Adipocyte (in vitro differentiated cells): ENCODE measurements at regions not wholly inside any gene's neighbourhood (a gene's known extent, or its start where the extent isn't known, plus 50 kb on each side); places are given as distances from the start of the nearest gene placed in this dataset.
"Not testable (repeated sequence)": the region's sequence is repeated elsewhere in the genome, so short reads cannot be mapped to it uniquely, and the experiment has no call there.

ENCODE experiments used
- DNase-seq: peaks from one replicate; pipeline ENCODE4 v3.0.0-alpha.2; 2015; ENCODE audit warnings: low read depth
- H3K27me3 ChIP-seq: replicated peaks from 2 replicates; pipeline ENCODE4 v1.7.0; 2013; ENCODE audit warnings: mild to moderate bottlenecking, low read length, moderate library complexity; ENCODE audit not compliant: control insufficient read depth, insufficient read depth
- H3K36me3 ChIP-seq: 2 replicates; pipeline ENCODE4 v1.7.0; 2013; ENCODE audit warnings: low read length, mild to moderate bottlenecking, moderate library complexity; ENCODE audit not compliant: control insufficient read depth, insufficient read depth, severe bottlenecking
- H3K4me1 ChIP-seq: 2 replicates; pipeline ENCODE4 v1.7.0; 2013; ENCODE audit warnings: mild to moderate bottlenecking, low read length, moderate library complexity; ENCODE audit not compliant: control insufficient read depth, insufficient read depth
- H3K4me3 ChIP-seq: 2 replicates; pipeline ENCODE4 v1.7.0; 2013; ENCODE audit warnings: mild to moderate bottlenecking, low read length, moderate library complexity
- H3K9ac ChIP-seq: 2 replicates; pipeline ENCODE4 v1.7.0; 2013; ENCODE audit warnings: mild to moderate bottlenecking, low read length, moderate library complexity
- H3K9me3 ChIP-seq: 2 replicates; pipeline ENCODE4 v1.7.0; 2013; ENCODE audit warnings: mild to moderate bottlenecking, low read length, moderate library complexity; ENCODE audit not compliant: control insufficient read depth

DNA sequence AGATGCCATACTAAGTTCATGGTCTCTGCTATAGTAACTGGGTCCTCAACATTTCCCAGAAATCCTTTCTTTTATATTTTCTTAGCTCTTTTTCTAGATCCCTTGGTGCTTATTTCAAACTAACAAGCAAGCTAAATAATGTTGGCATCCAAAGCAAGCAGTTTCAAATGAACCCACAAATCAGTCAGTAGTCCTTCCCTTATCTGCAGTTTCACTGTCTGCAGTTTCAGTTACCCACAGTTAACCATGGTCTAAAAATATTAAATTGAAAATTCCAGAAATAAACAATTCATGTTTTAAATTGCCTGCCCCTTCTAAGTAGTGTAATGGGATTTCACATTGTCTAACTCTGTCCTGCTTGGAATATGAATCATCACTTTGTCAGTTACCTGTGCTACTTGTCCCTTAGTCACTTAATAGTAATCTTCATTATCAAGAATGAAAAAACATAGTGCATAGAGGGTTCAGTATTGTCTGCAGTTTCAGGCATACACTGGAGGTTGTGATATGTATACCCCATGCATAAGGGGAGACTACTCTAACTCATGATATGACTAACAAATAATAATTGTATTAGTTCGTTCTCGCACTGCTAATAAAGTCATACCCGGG lies 633.7 kb downstream of the MECOM start:
- peaks cover 14% of the 10 kb centered on the region for H3K4me1 ChIP-seq
- no peak overlapping the region for H3K9ac ChIP-seq
- no peaks in the 10 kb centered on the region for H3K36me3 ChIP-seq
- H3K4me3 ChIP-seq, result no peak overlapping the region
- no peaks in the 10 kb centered on the region for H3K27me3 ChIP-seq
- no peak for DNase-seq
- H3K9me3 ChIP-seq, result no peaks in the 10 kb centered on the region

DNA sequence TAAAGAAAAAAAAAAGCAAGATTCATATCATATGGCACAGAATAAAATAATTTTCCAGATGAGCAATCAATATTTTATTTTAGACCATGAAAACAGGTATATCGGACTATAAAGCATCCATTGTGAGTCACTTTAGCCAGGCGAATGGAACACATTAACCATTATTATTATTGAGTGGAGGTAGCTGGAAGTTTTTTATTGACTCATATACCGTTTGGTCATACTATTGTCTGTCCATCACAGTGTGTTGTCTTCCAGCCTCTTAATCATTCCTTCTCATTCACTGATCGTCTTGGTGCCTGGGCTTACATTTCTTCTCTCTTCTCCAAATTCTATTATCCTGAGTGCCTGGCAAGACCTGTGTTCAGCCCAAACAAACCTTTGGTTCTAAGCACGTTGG lies 634.8 kb downstream of the MECOM start:
- no peaks in the 10 kb centered on the region for H3K27me3 ChIP-seq
- no peaks in the 10 kb centered on the region for H3K36me3 ChIP-seq
- no peak for DNase-seq
- no peaks in the 10 kb centered on the region for H3K9me3 ChIP-seq
- no peak overlapping the region for H3K9ac ChIP-seq
- peaks cover 14% of the 10 kb centered on the region for H3K4me1 ChIP-seq
- H3K4me3 ChIP-seq, result no peak overlapping the region

DNA sequence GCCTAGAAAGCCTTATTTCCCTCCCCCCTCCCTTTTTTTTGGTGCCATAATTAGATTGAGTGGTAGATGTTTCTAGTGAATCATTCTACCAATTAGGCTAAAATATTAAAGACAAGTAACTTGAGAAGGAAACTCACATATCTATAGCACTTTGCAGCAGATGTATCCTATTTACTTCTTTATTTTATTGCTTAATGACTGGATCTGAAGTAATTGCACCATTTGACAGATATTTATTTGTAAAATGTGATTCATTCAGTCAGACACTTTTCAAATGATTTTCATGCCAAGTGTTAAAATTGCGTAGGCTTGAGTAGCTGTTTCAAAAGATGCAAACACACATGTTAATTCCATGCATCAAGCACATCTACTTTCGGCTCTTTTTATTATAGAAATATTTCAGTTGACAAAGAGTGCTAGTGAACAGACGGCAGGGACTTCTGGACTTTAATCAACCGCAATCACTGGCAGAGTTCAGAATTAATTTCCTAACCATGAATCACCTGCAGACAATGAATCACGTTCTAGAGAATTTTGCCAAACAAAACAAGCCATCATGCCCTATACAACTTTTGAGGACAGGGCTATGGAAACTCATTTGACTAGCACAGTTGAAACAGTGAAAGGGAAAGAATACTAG lies 636.8 kb downstream of the MECOM start:
- H3K36me3 ChIP-seq, result no peaks in the 10 kb centered on the region
- DNase-seq, result peak; percentile 89
- H3K9me3 ChIP-seq, result no peaks in the 10 kb centered on the region
- peaks cover 14% of the 10 kb centered on the region for H3K4me1 ChIP-seq
- H3K9ac ChIP-seq, result no peak overlapping the region
- H3K4me3 ChIP-seq, result peak overlapping the region; percentile 28
- H3K27me3 ChIP-seq, result no peaks in the 10 kb centered on the region

DNA sequence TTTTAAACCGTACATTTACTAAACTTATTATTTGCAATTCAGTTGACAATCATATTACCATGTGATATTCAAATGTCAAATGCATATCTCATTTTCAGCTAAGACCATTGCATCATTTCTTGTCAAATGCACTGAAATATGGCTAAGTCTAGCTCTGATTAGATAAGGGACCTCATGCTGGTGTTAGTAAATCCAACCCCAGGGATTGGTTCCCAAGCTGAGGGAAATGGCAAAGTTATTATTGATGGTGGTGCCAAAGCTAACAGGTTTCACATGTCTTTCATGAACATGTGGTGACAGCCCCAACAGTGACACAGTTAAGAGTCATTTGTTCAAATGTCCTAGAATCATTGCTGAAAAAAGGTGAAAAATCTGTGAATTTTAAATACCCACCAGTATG lies 641.1 kb downstream of the MECOM start:
- Histone ChIP-seq H3K4me1 (peaks cover 14% of the 10 kb centered on the region), H3K4me3 (no peak overlapping the region), H3K27me3 (no peaks in the 10 kb centered on the region), H3K36me3 (no peaks in the 10 kb centered on the region), H3K9ac (no peak overlapping the region), H3K9me3 (no peaks in the 10 kb centered on the region)
- no peak for DNase-seq

DNA sequence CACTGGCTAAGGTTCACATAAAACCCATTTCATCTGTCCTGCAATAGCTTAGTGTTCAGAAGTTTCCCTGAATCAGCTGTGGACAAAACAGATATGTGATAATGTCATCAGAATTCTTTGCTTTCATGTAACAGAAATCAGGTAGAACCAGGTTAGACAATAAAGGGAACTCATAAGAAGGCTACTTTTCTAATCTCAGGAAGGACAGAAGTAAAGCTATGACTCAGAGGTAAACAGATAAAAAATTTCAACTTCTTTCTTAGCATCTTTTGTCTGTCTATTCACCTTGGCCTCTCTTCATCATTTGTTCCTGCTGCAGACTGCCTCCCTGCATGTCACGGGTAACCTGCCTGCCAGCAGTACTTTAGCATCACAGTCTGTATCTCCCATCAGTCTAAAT lies 643.1 kb downstream of the MECOM start:
- H3K9me3 ChIP-seq, result no peaks in the 10 kb centered on the region
- H3K4me1 ChIP-seq, result no peaks in the 10 kb centered on the region
- H3K27me3 ChIP-seq, result no peaks in the 10 kb centered on the region
- no peak overlapping the region for H3K4me3 ChIP-seq
- DNase-seq, result no peak
- no peaks in the 10 kb centered on the region for H3K36me3 ChIP-seq
- H3K9ac ChIP-seq, result no peak overlapping the region

DNA sequence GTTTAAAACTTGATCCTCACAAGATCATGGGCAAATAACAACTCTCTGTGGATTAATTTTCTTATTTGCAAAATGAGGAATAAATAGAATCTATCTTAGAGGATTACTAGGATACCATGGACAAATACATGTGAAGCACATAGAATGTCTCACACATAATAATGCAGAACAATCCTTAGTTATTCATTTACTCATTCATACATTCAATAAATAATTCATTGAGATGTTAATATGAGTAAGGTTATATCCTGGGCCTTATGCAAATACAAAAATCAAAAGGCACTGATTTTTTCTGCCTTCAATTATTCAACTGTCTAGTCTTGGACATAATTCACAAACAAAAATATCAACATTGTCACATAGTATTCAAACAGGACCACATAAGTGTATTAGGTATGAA lies 654.1 kb downstream of the MECOM start:
- H3K36me3 ChIP-seq, result no peaks in the 10 kb centered on the region
- H3K9me3 ChIP-seq, result no peaks in the 10 kb centered on the region
- no peaks in the 10 kb centered on the region for H3K4me1 ChIP-seq
- H3K4me3 ChIP-seq, result no peak overlapping the region
- no peaks in the 10 kb centered on the region for H3K27me3 ChIP-seq
- no peak for DNase-seq
- H3K9ac ChIP-seq, result no peak overlapping the region

DNA sequence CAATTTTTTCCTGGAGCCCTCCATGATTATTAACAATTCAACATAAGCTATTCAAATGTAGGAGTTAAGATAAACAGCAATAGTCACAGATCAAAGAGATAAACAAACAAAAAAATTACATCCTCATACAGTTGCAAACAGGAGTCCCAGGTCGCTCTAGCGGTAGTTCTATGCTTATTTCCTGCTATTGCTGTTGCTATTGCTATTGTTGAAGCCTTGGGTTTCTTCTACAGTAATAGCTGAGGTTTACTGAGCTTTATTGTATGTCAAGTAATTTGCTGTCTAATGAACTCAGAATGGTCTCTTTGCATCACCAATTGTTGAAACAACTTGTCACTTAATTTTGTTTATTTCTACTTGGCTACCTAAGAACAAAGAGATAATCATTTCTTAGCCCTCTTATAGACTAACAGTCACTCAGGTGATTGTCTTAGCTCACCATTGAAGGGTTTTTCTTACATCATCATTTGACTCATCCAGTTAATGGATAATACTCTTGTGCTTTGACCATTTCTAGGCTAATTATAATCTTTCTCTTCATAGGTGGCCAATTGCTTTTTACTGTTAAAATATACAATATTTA lies 654.6 kb downstream of the MECOM start:
- DNase-seq, result no peak
- no peaks in the 10 kb centered on the region for H3K4me1 ChIP-seq
- no peaks in the 10 kb centered on the region for H3K9me3 ChIP-seq

DNA sequence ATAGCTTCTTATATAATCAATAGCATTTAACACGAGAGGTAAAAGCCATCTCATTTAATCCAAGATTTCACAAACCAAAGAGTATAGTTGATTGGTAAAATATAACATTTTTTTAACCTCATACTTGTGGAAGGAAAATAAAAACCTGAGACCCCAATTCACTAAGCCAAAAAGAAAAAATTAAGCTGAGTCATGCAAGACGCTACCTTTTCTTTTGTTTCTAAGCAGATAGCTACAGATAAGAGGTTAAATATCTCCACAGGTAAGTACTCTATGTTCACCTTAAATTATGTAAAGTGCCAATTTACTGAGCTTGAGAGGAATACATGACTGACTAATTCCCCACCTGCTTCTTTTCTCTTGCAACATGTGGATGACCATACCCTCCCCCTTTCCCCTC lies 656.4 kb downstream of the MECOM start:
- H3K9ac ChIP-seq, result no peak overlapping the region
- H3K36me3 ChIP-seq, result no peaks in the 10 kb centered on the region
- H3K4me3 ChIP-seq, result no peak overlapping the region
- no peak for DNase-seq
- H3K4me1 ChIP-seq, result no peaks in the 10 kb centered on the region
- no peaks in the 10 kb centered on the region for H3K9me3 ChIP-seq
- no peaks in the 10 kb centered on the region for H3K27me3 ChIP-seq

More for the DNA sequence above, 654.6 kb downstream of the MECOM start:
- Histone ChIP-seq H3K36me3 (no peaks in the 10 kb centered on the region), H3K9ac (no peak overlapping the region), H3K4me3 (no peak overlapping the region), H3K27me3 (no peaks in the 10 kb centered on the region)

DNA sequence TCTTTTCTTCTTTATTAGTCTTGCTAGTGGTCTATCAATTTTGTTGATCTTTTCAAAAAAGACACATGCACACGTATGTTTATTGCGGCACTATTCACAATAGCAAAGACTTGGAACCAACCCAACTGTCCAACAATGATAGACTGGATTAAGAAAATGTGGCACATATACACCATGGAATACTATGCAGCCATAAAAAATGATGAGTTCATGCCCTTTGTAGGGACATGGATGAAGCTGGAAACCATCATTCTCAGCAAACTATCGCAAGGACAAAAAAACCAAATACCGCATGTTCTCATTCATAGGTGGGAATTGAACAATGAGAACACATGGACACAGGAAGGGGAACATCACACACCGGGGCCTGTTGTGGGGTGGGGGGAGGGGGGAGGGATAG lies 657.1 kb downstream of the MECOM start:
- not testable (repeated sequence) for H3K36me3 ChIP-seq, H3K4me3 ChIP-seq, DNase-seq, H3K9me3 ChIP-seq, H3K4me1 ChIP-seq, H3K9ac ChIP-seq, H3K27me3 ChIP-seq

DNA sequence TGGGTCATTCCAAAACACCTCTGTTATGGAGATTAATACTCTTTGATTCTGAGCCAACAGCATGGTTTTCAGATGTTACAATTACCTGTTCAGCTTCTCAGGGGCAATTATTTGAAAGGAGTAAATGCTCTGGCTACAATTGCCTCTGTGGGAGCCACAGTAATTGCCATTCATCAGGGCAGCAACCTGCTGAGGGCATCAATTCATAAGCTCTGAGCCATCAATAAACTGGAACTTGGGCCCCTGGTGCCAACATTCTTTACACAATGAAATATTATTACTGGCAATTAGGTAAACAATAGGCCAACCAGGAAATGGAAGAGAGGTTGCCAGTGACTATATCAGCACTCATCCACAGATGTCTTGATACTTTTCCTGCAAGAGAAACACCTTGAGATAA lies 660.8 kb downstream of the MECOM start:
- no peaks in the 10 kb centered on the region for H3K27me3 ChIP-seq
- no peak for DNase-seq
- no peaks in the 10 kb centered on the region for H3K36me3 ChIP-seq
- no peak overlapping the region for H3K9ac ChIP-seq
- H3K4me3 ChIP-seq, result no peak overlapping the region
- no peaks in the 10 kb centered on the region for H3K4me1 ChIP-seq
- H3K9me3 ChIP-seq, result no peaks in the 10 kb centered on the region

DNA sequence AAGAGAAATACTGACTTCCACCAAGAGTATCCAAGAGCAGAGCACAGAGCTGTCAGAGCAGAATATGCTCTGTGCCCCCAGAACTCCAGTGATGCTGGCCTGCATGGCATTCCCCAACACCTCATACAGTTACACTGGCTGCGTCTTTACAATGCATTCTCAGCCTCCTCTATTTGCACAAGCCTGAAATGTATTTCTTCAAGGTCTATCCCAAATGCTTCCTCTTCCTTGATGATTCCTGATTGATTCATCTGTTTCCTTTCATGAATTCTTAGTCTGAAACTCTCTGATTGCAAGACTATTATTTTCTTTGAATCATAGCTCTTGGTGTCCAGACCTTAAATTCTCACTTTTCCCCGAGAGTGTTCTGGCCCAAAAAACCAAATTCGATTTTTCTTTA lies 664.7 kb downstream of the MECOM start:
- Histone ChIP-seq H3K4me1 (no peaks in the 10 kb centered on the region), H3K9me3 (no peaks in the 10 kb centered on the region), H3K4me3 (no peak overlapping the region), H3K36me3 (no peaks in the 10 kb centered on the region), H3K27me3 (no peaks in the 10 kb centered on the region), H3K9ac (no peak overlapping the region)
- no peak for DNase-seq

DNA sequence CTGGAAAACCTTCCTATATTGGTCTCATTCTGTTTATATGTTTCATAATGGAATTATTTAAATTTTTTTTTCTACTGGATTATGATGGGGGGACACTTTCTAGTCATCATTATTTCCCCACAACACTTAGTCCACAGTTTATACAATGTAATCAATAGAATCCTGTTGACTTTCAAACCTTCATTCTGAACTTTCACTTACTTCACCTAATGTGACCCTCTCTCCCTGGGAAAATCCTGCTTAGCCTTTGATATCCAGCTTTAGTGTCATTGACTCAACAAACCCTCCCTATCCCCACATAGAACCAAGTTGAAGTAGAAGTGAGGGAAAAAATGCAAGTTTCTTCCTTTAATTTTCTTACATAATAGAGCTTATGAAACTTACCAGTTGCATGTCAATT lies 666.0 kb downstream of the MECOM start:
- DNase-seq, result no peak
- Histone ChIP-seq H3K4me3 (no peak overlapping the region), H3K4me1 (no peaks in the 10 kb centered on the region), H3K27me3 (no peaks in the 10 kb centered on the region), H3K36me3 (no peaks in the 10 kb centered on the region), H3K9me3 (no peaks in the 10 kb centered on the region), H3K9ac (no peak overlapping the region)
